CD4-positive, alpha-beta T cell treated with Interleukin-4 for 4 hours (primary cell): ENCODE measurements at regions not wholly inside any gene's neighbourhood (a gene's known extent, or its start where the extent isn't known, plus 50 kb on each side); places are given as distances from the start of the nearest gene placed in this dataset.
A peak's percentile ranks its signal among the peaks of the same experiment; 100 is the strongest.
"Not testable (repeated sequence)": the region's sequence is repeated elsewhere in the genome, so short reads cannot be mapped to it uniquely, and the experiment has no call there.

Experiments used
- DNase-seq: peaks from one replicate; pipeline ENCODE4 v3.0.0-alpha.2; 2020

DNA sequence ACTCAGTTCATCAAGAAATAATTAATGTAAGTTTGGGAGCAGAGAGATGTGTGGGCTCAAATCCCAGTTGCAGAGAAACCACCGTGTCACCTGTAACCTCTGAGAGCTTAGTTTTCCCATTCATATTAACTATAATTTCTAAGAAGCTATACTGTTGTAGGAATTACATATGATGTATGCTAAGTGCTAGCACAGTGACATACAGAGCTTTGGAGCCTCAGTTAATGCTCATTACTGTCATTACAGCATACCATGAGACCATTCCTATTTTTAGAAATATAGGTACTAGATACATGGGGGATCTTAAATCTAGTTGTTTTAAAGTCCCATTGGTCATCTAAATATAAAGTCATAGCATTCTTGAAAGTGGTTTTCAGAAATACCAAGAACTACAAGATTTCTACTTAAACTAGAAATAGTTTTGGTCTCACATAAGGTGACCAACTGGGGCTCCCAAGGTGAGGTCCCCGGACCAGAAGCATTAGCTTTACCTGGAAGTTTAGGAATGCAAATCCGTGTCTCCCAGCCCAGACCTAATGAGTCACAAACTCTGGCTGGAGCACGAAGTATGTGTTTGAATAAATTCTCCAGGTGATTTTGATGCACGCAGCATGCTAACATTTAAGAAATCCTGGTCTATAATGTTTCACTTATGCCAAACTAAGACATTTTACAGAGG is 144.6 kb downstream of the LACC1 start:
- no peak for DNase-seq

- DNase-seq: no peak
Measured at GRCh38 chr13:44024846-44025195, 145.1 kb downstream of the LACC1 start.

DNA sequence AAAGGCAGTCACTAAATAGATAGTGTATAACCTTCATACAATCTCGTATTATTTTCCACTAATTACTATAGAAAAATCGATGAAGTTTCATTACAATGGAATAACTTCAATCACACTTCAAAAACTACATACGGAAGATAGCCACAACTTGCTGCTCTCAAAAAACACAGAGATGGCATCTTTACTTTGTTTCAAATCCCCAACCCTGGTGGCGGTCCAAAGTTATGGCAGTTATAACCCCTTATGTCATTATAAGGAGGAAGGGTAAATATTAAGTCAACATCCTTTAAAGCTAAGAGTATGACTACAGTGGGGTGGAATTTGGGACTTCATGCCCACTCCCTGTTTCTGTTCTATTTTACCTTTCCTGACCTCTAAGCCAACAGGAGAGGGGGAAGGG is 146.5 kb downstream of the LACC1 start:
- no peak for DNase-seq

DNA sequence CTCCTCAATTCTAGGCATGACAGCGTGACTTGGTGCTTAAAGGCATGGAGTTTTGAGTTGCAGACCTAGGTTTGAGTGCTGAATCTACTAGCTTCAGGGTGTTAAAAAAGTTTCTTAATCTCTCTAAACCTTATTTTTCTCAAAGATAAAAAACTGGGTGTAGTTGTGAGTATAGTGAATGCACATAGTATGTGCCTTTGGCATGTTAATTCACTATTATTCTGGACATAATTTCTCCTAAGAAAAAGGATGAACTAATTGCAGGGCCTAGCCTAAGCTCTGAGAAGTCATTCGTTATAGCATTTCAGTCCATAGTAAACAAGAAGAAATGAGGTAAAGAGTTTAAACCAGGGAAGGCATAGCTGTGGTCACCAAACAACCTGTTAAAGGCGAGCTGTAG is 149.0 kb downstream of the LACC1 start:
- DNase-seq: no peak

- no peak for DNase-seq
Measured at GRCh38 chr13:44030615-44031014, 150.9 kb downstream of the LACC1 start.

GRCh38 chr13:44031555-44031954 is 151.9 kb downstream of the LACC1 start:
- no peak for DNase-seq

DNA sequence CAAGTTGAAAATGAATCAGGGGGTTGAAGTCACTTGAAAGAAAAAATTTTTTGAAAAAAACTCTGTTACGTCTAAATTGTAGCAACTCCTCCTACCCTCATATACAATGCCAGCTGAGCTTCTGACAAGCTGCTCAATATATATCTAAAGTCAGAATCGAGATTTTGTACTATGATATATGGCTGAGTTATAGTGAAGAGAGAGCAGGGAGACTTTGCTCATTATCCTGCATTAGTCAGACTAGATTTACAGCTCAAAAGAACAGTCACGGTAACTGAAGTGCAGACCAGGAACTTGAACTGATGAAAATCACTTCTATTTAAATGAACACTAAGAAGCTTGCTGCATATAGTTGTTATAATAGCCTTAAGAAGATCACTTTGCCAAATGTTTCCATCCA is 153.1 kb downstream of the LACC1 start:
- DNase-seq: no peak

- no peak for DNase-seq
Measured at GRCh38 chr13:44035400-44035799, 155.7 kb downstream of the LACC1 start.

DNA sequence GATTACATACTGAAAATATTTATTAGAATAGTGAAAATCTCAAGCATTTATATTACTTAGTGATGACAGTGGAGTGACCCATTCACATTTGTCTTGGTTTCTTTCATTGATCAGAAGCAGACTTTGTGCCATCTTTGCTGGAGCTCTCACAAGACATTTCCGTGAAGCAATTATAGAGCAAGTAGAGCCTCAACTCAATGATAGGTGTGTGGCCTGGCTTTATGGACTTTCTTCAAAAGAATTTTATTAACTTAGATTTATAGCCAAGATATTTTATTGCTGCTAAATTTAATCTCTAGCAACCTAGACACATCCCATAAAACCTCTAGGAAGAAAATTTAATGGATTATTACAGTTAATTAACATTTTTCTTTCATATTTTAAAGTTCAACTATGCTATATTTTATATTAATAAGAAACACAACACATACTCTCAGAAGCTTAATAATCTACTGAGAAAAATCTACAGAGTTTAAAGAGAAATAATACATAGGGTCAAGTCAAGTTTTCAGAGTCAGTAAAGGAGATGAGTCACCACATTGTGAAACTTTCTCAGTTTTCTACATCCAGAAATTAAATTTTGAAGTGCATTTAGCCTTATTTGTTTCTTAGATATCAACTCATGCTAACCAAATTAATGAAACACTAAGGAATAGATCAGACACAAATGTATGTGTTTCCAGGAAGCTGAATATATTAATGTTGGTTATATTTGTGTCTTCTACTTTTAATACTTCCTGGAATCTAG is 160.5 kb downstream of the LACC1 start:
- no peak for DNase-seq

- DNase-seq: no peak
Measured at GRCh38 chr13:44040818-44041100, 161.1 kb downstream of the LACC1 start.

DNA sequence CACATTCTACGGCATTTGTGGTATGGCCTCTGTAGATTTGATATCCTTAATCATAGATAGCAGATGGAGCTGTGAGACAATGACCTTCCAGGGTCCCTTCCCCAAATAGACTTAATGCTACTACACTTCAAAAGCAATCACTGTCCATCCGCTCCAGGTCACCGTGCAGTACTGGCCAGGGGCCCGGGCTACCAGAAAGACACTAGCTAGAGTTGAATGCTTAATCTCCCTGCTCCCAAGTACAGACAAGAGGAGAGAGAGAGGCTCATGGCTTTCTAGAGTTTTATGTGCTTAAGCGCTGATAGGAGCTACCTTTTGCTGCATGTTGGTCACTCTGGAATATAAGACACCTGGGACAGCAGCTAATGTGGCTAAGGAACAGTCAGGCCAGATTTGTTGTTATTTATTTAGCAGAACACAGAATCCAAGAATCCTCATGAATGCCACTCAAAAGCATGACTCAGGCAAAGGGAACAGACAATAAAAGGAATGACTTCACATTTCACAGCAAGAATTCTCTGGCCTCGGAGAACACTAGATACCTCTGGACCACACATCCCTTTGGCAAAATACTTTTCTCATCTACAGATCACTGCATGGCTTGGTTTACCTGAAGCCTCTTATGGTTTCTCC is 165.0 kb downstream of the LACC1 start:
- DNase-seq: no peak

DNA sequence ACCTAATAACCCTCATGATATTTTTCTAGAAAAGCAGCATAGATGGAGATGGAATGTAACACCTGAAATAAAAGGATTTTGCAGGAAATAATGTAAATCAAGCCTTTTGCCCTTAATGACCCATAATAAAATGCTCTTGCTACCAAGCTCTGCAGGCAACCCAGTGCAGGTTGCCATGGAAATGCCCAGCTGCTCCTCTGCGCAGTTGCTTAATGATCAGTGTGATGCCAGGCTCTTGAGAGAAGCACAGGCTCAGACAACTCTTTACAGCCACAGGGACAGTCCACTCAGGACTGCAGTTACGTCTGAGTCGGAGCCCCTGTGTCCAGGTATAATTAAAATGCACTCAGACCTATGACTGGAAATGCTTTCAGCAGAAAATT is 165.5 kb downstream of the LACC1 start:
- no peak for DNase-seq

DNA sequence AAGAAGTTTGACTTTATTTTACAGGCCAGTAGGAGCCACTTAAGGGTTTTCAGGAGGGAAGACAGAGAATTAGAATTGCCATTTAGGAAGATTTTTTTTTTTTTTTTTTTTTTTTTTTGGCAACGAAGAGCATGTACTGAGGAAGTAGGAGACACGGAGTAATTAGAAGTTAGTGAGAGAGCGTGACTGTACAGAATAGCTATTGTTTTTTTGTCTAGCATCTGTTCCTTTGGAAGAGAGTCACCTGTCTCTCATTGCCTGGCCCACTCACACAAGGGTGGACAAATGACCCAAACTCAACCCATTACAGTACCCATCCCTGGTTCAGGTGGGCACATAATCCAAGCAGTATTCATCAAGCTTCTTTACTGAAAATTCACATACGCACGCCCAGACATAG is 166.7 kb downstream of the LACC1 start:
- DNase-seq: no peak

GRCh38 chr13:44048326-44048725 is 168.6 kb downstream of the LACC1 start:
- DNase-seq: no peak

DNA sequence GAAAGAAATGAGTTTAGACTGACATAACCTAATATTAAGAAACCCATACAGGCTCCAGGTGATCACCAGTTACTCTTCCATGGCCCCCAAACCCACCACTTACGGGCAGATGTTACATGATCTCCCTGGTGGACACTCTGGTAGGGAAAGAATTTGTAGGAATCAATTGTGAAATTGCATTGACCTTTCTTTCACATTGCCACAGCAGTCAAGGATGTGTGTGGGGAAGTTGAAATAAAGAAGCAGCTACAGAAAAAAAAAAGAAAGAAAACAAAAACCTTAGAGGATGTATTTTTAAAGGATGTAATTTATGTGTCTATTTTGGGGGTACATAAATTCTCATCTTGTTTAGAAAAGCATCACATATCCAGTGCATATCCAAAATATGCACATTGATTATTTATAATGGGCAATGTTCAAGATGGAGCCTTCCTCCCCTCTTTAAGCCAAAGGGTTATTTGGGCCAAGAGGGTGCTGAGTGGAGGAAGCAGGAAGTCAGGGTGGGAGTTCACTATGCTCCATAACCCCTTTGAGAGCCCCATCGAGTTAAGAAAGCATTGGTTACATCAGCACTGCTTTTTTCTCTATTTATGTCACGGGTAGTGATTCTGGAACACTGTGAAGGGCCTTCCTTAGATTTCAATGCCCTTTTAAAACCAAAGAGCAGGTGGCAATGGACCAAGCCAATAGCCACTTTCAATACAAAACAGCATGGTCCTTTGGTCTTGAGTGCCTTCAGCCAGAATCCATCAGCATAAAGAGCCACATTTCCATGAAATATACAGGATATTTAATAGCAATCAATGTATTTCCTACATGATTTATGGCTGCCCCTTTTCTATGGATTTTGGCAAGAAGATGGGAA is 169.6 kb downstream of the LACC1 start:
- no peak for DNase-seq

DNA sequence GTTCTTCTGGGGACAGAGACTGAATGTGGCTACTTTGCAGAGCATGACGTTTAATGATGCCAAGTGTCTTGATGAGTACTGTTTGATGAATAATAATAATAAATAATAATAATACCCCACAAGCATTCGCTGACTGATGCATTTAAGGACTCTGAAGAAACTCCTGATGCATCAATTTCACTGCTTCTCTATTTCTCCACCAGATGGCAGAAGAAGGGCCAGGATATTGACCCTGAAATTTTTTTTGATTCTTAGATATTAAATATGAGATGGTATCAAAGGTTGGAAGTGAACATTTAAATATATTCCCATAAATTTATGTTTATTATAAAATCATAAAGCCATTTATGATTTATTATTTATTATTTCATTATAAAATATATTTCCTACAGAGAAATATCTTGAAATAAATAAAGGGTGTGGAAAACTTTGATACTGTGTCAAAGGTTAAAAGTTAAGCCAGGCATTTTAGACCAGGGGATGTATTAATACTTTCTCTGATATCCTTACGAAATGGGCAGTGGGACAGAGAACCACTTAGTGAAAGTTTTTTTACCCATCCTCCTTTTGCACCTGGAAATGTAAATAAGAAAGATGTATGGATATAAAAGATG is 170.9 kb downstream of the LACC1 start:
- peak; percentile 32 for DNase-seq

- no peak for DNase-seq
Measured at GRCh38 chr13:44051405-44051804, 171.7 kb downstream of the LACC1 start.

DNA sequence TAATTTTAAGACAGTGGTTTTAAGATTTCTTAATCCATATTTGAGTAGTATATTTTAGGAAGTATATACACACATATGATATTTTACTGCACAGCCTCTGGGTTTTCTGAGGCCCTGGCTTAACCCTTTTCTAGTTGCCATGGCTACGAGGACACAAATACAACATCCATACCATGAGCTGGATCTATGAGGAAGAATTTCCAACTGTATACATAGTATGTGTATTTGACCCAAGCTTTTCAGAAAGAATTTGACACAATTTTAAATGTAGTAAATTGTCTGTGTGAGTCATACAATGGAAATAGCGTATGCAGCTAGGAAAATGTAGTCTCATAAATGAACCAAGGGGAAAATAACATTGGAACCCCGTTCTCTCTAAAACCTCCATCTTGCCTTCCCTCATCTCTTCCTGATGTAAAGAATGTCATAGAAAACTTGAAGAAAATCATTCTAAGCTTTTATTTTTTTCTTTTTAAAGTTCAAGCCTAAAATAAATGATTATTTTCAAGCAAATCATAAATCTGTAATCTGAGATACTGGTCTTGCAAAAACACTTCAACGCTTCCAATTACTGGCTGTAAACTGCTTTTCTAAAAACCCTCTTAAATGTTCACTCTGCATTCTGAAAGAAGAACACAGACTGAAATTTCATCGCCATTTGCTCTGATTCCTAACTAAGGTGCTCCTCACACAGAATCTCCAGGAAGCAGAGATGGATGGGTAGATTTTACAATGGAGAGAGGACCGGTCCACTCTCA is 172.4 kb downstream of the LACC1 start:
- no peak for DNase-seq

- no peak for DNase-seq
Measured at GRCh38 chr13:44052780-44053184, 173.1 kb downstream of the LACC1 start.

DNA sequence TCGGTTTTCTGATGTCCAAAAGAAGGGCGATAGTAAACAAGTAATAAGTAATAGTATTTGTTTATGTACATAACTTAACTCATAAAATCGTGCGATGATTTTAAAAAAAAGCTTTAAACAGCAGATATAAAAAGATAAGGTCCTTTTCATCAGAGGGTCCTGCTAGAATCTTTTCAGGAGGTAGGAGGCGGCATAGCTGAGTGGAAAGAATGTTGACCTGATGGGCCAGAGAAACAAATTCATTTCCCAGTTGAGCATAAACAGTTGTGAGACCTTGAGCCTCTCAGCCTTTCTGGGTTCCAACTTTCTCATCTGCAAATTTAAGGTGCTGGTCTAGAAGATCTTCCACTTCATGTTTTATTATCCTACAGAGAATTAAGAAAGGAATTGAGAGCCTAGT is 173.5 kb downstream of the LACC1 start:
- DNase-seq: no peak

GRCh38 chr13:44054525-44054924 is 174.8 kb downstream of the LACC1 start:
- no peak for DNase-seq

- DNase-seq: not testable (repeated sequence)
Measured at GRCh38 chr13:44055681-44056080, 176.0 kb downstream of the LACC1 start.
